Liver (tissue), 8 donors: ENCODE measurements at regions not wholly inside any gene's neighbourhood (a gene's known extent, or its start where the extent isn't known, plus 50 kb on each side); places are given as distances from the start of the nearest gene placed in this dataset.

Experiments used
- DNase-seq: peaks from one replicate; pipeline ENCODE4 v3.0.0-alpha.2; 2017; ENCODE audit warnings: low spot score
- H3K27ac ChIP-seq, 2 donors: one replicate each; pipeline ENCODE4 v1.7.0; 2013; ENCODE audit warnings: inconsistent platforms in 2 of 2, low read length in 2 of 2, control low read depth in 1 of 2, low read depth in 1 of 2, mild to moderate bottlenecking in 1 of 2
- H3K27me3 ChIP-seq, 4 donors: one replicate each; pipeline versions ENCODE4 v1.6.1 to v1.7.0; 2013; ENCODE audit warnings: low read length in 3 of 4, inconsistent platforms in 1 of 4, mild to moderate bottlenecking in 1 of 4, moderate library complexity in 1 of 4; ENCODE audit not compliant: control insufficient read depth in 4 of 4, insufficient read depth in 4 of 4
- H3K36me3 ChIP-seq, 4 donors: one replicate each; pipeline versions ENCODE4 v1.6.1 to v1.7.0; 2013; ENCODE audit warnings: low read length in 3 of 4, mild to moderate bottlenecking in 3 of 4, low read depth in 1 of 4, moderate library complexity in 1 of 4; ENCODE audit not compliant: control insufficient read depth in 4 of 4, insufficient read depth in 3 of 4
- H3K4me1 ChIP-seq, 4 donors: one replicate each; pipeline versions ENCODE4 v1.6.1 to v1.7.0; 2013; ENCODE audit warnings: low read length in 3 of 4, mild to moderate bottlenecking in 3 of 4, moderate library complexity in 1 of 4; ENCODE audit not compliant: control insufficient read depth in 4 of 4, insufficient read depth in 4 of 4
- H3K4me3 ChIP-seq, 3 donors: one replicate each; pipeline versions ENCODE4 v1.6.1 to v1.7.0; 2013; ENCODE audit warnings: low read length in 3 of 3, control low read depth in 1 of 3, low read depth in 1 of 3, mild to moderate bottlenecking in 1 of 3
- H3K9ac ChIP-seq, 2 donors: one replicate each; pipeline ENCODE4 v1.7.0; 2013; ENCODE audit warnings: low read length in 2 of 2, mild to moderate bottlenecking in 2 of 2, moderate library complexity in 2 of 2, control low read depth in 1 of 2, low read depth in 1 of 2
- H3K9me3 ChIP-seq, 4 donors: one replicate each; pipeline versions ENCODE4 v1.6.1 to v1.7.0; 2013; ENCODE audit warnings: low read length in 3 of 4; ENCODE audit not compliant: control insufficient read depth in 4 of 4
- CTCF ChIP-seq: fragments of 150-350 bp; IDR thresholded peaks from 2 replicates; pipeline ENCODE4 v1.5.1; 2017; ENCODE audit warnings: improper control_type of control experiment, low read depth, low read length; ENCODE audit not compliant: missing input control
- FOXA2 ChIP-seq: IDR thresholded peaks from 2 replicates; pipeline ENCODE4 v1.6.1; 2016; ENCODE audit warnings: antibody characterized with exemption
- GABPA ChIP-seq, 2 donors: IDR thresholded peaks in 1 of 2; conservative IDR thresholded peaks in 1 of 2; 2 replicates each; pipeline ENCODE4 v1.6.1; 2016; ENCODE audit warnings: antibody characterized with exemption in 2 of 2, mild to moderate bottlenecking in 1 of 2, moderate library complexity in 1 of 2
- HNF4A ChIP-seq, 2 donors: conservative IDR thresholded peaks; 2 replicates each; pipeline ENCODE4 v1.6.1; 2016; ENCODE audit warnings: antibody characterized with exemption in 2 of 2, mild to moderate bottlenecking in 2 of 2
- JUND ChIP-seq, 2 donors: IDR thresholded peaks; 2 replicates each; pipeline ENCODE4 v1.6.1; 2016; ENCODE audit warnings: antibody characterized with exemption in 2 of 2
- MAX ChIP-seq: IDR thresholded peaks from 2 replicates; pipeline ENCODE4 v1.6.1; 2016; ENCODE audit warnings: antibody characterized with exemption
- NR2F2 ChIP-seq: IDR thresholded peaks from 2 replicates; pipeline ENCODE4 v1.6.1; 2016; ENCODE audit warnings: antibody characterized with exemption
- RAD21 ChIP-seq, 2 donors: IDR thresholded peaks; 2 replicates each; pipeline ENCODE4 v1.6.1; 2016; ENCODE audit warnings: antibody characterized with exemption in 2 of 2, mild to moderate bottlenecking in 2 of 2
- RXRA ChIP-seq, 2 donors: IDR thresholded peaks; 2 replicates each; pipeline ENCODE4 v1.6.1; 2017 to 2018; ENCODE audit warnings: antibody characterized with exemption in 2 of 2, mild to moderate bottlenecking in 1 of 2
- TAF1 ChIP-seq: conservative IDR thresholded peaks from 2 replicates; pipeline ENCODE4 v1.6.1; 2016; ENCODE audit warnings: antibody characterized with exemption, mild to moderate bottlenecking
- WGBS: extraction: QIAGEN DNeasy Blood & Tissue Kit; methylation state at CpG from one replicate; pipeline ENCODE4 v1.1.7; 2013; 5-methylcytosine and 5-hydroxymethylcytosine counted together
- TF ChIP-seq, protein P1 (sequence below): IDR thresholded peaks from 2 replicates; pipeline ENCODE4 v1.6.1; 2016; ENCODE audit warnings: antibody characterized with exemption, mild to moderate bottlenecking
- TF ChIP-seq, protein P2 (sequence below): IDR thresholded peaks from 2 replicates; pipeline ENCODE4 v1.6.1; 2016; ENCODE audit warnings: antibody characterized with exemption
- TF ChIP-seq, protein P3 (sequence below): IDR thresholded peaks from 2 replicates; pipeline ENCODE4 v1.6.1; 2016; ENCODE audit warnings: antibody characterized with exemption
- donor health status: healthy.
- donor health status: healthy.
- donor health status: healthy.
- donor health status: healthy.
- donor health status: healthy.

- 86% methylated on average over 2 of the region's 2 CpGs for WGBS
Measured at GRCh38 chr1:72516826-72517225, 234.5 kb upstream of the NEGR1 start.

More at GRCh38 chr1:72516826-72517225, 234.5 kb upstream of the NEGR1 start:
- H3K27me3 ChIP-seq = peaks cover 0 to 2% (median 0%) of the 10 kb centered on the region in 4 donors
- H3K36me3 ChIP-seq = no peaks in the 10 kb centered on the region
- DNase-seq = no peak
- no peak overlapping the region for H3K4me3 ChIP-seq
- no peaks in the 10 kb centered on the region for H3K4me1 ChIP-seq
- no peak overlapping the region for H3K27ac ChIP-seq
- no peak overlapping the region for H3K9ac ChIP-seq
- no peak for TF ChIP-seq CTCF
- no peak for TF ChIP-seq FOXA2
- no peak for TF ChIP-seq RAD21 (IDR thresholded peaks at IDR 0.05)
- TF ChIP-seq RXRA (IDR thresholded peaks at IDR 0.05) = no peak
- TF ChIP-seq, protein P1, sequence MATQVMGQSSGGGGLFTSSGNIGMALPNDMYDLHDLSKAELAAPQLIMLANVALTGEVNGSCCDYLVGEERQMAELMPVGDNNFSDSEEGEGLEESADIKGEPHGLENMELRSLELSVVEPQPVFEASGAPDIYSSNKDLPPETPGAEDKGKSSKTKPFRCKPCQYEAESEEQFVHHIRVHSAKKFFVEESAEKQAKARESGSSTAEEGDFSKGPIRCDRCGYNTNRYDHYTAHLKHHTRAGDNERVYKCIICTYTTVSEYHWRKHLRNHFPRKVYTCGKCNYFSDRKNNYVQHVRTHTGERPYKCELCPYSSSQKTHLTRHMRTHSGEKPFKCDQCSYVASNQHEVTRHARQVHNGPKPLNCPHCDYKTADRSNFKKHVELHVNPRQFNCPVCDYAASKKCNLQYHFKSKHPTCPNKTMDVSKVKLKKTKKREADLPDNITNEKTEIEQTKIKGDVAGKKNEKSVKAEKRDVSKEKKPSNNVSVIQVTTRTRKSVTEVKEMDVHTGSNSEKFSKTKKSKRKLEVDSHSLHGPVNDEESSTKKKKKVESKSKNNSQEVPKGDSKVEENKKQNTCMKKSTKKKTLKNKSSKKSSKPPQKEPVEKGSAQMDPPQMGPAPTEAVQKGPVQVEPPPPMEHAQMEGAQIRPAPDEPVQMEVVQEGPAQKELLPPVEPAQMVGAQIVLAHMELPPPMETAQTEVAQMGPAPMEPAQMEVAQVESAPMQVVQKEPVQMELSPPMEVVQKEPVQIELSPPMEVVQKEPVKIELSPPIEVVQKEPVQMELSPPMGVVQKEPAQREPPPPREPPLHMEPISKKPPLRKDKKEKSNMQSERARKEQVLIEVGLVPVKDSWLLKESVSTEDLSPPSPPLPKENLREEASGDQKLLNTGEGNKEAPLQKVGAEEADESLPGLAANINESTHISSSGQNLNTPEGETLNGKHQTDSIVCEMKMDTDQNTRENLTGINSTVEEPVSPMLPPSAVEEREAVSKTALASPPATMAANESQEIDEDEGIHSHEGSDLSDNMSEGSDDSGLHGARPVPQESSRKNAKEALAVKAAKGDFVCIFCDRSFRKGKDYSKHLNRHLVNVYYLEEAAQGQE = no peak
- TF ChIP-seq MAX = no peak
- TF ChIP-seq, protein P2, sequence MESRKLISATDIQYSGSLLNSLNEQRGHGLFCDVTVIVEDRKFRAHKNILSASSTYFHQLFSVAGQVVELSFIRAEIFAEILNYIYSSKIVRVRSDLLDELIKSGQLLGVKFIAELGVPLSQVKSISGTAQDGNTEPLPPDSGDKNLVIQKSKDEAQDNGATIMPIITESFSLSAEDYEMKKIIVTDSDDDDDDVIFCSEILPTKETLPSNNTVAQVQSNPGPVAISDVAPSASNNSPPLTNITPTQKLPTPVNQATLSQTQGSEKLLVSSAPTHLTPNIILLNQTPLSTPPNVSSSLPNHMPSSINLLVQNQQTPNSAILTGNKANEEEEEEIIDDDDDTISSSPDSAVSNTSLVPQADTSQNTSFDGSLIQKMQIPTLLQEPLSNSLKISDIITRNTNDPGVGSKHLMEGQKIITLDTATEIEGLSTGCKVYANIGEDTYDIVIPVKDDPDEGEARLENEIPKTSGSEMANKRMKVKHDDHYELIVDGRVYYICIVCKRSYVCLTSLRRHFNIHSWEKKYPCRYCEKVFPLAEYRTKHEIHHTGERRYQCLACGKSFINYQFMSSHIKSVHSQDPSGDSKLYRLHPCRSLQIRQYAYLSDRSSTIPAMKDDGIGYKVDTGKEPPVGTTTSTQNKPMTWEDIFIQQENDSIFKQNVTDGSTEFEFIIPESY = no peak
- TF ChIP-seq TAF1 = no peak
- no peak for TF ChIP-seq JUND (IDR thresholded peaks at IDR 0.05)
- no peak for TF ChIP-seq NR2F2
- TF ChIP-seq GABPA (IDR thresholded peaks at IDR 0.05 in 1 of 2, conservative IDR thresholded peaks at IDR 0.05 in 1 of 2) = no peak
- no peak for TF ChIP-seq HNF4A (conservative IDR thresholded peaks at IDR 0.05)
- TF ChIP-seq, protein P3, sequence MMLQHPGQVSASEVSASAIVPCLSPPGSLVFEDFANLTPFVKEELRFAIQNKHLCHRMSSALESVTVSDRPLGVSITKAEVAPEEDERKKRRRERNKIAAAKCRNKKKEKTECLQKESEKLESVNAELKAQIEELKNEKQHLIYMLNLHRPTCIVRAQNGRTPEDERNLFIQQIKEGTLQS = no peak
- no peaks in the 10 kb centered on the region for H3K9me3 ChIP-seq
